ENCODE measurements at regions not wholly inside any gene's neighbourhood (a gene's known extent, or its start where the extent isn't known, plus 50 kb on each side); places are given as distances from the start of the nearest gene placed in this dataset.

GRCh38 chr2:67904966-67905365 is 157.8 kb downstream of the C1D start:
- TF ChIP-seq, protein P1, sequence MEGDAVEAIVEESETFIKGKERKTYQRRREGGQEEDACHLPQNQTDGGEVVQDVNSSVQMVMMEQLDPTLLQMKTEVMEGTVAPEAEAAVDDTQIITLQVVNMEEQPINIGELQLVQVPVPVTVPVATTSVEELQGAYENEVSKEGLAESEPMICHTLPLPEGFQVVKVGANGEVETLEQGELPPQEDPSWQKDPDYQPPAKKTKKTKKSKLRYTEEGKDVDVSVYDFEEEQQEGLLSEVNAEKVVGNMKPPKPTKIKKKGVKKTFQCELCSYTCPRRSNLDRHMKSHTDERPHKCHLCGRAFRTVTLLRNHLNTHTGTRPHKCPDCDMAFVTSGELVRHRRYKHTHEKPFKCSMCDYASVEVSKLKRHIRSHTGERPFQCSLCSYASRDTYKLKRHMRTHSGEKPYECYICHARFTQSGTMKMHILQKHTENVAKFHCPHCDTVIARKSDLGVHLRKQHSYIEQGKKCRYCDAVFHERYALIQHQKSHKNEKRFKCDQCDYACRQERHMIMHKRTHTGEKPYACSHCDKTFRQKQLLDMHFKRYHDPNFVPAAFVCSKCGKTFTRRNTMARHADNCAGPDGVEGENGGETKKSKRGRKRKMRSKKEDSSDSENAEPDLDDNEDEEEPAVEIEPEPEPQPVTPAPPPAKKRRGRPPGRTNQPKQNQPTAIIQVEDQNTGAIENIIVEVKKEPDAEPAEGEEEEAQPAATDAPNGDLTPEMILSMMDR (conservative IDR thresholded peaks at IDR 0.05; ENCODE audit: low read depth, low read length): no peak
- no peak for TF ChIP-seq EZH2 (IDR thresholded peaks at IDR 0.05; ENCODE audit: borderline replicate concordance, low read depth, low read length, poor library complexity, severe bottlenecking)
